ENCODE measurements at regions not wholly inside any gene's neighbourhood (a gene's known extent, or its start where the extent isn't known, plus 50 kb on each side); places are given as distances from the start of the nearest gene placed in this dataset.

DNA sequence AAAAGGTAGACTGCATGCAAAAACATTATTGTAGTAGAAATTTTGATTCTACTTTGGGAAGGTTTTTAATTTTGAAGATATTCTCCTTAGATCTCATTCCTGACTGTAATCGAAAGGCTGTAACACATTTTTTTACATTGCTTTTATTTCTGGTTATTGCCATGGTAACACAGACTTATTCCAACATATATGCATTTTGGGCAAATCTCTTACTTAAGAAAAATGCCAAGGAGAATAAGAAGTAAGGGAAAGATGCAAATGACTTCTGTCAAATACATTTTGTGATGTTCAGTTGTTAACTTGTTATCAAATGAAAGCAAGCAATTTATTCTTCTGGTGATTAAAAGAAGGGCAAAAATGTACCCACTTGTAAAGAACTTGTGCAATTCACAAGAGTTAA is 267.5 kb downstream of the AASDHPPT start:
- no peaks in the 10 kb centered on the region for H3K9me1 ChIP-seq (replicated peaks; ENCODE audit: control insufficient read depth, extremely low read depth, insufficient read depth, low read length)
- no peak overlapping the region for H3K27ac ChIP-seq (ENCODE audit: insufficient read depth, low read depth, low read length)
- DNase-seq (ENCODE audit: low read depth, low spot score) (no peak), FAIRE-seq (no peak)
- intact Hi-C loops (cut with micrococcal nuclease), result no loop called here
- H3K4me3 ChIP-seq (replicated peaks in 1 of 3; ENCODE audit: insufficient read depth in 1 of 3, low read depth in 1 of 3, low read length in 3 of 3), result no peak overlapping the region
- no peaks in the 10 kb centered on the region for H3K27me3 ChIP-seq (ENCODE audit: control insufficient read depth in 2 of 2, insufficient read depth in 2 of 2, low read length in 2 of 2)
- BruUV-seq (replicated peaks), result no TSS peak
- no peak overlapping the region for H3K9ac ChIP-seq (replicated peaks; ENCODE audit: extremely low read depth, insufficient read depth, low read length)
- ChIA-PET CTCF (no interaction called here), POLR2A (no interaction called here)
- no peaks in the 10 kb centered on the region for H3K4me1 ChIP-seq (ENCODE audit: control insufficient read depth, extremely low read depth, insufficient read depth, low read length)
- H3K36me3 ChIP-seq (ENCODE audit: control insufficient read depth in 2 of 2, extremely low read depth in 1 of 2, insufficient read depth in 2 of 2, low read length in 2 of 2), result no peaks in the 10 kb centered on the region
- no peak overlapping the region for H2AFZ ChIP-seq (ENCODE audit: low read depth, low read length)
- H3K79me2 ChIP-seq (ENCODE audit: control insufficient read depth, insufficient read depth, low read length), result no peaks in the 10 kb centered on the region
- TF ChIP-seq FOS (IDR thresholded peaks at IDR 0.05; ENCODE audit: borderline replicate concordance, insufficient read depth, low read length) (no peak), GATA2 (IDR thresholded peaks at IDR 0.05; ENCODE audit: insufficient read depth, insufficient read length, low read depth, low read length) (no peak), JUN (IDR thresholded peaks at IDR 0.05; ENCODE audit: borderline replicate concordance, insufficient read depth, insufficient read length, low read depth) (no peak), EZH2 (IDR thresholded peaks at IDR 0.05; ENCODE audit: borderline replicate concordance, low read depth, low read length, severe bottlenecking) (no peak), POLR2A (IDR thresholded peaks at IDR 0.05; ENCODE audit: low read depth, low read length) (no peak), POLR2AphosphoS5 (IDR thresholded peaks at IDR 0.05; ENCODE audit: insufficient read depth, low read depth, low read length) (no peak)
- TF ChIP-seq, protein P1, sequence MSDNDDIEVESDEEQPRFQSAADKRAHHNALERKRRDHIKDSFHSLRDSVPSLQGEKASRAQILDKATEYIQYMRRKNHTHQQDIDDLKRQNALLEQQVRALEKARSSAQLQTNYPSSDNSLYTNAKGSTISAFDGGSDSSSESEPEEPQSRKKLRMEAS (IDR thresholded peaks at IDR 0.05; ENCODE audit: insufficient read depth, insufficient read length), result no peak
- no peaks in the 10 kb centered on the region for H4K20me1 ChIP-seq (replicated peaks; ENCODE audit: control insufficient read depth, extremely low read depth, insufficient read depth, low read length)
- dilution Hi-C loops (cut with MboI; ENCODE audit: extremely low pct_ligation_motif_present, low sequenced_read_pairs), result no loop called here
- no peak overlapping the region for H3K4me2 ChIP-seq (ENCODE audit: insufficient read depth, low read length)
- H3K9me3 ChIP-seq (replicated peaks; ENCODE audit: control insufficient read depth, insufficient read depth, low read length), result no peaks in the 10 kb centered on the region

DNA sequence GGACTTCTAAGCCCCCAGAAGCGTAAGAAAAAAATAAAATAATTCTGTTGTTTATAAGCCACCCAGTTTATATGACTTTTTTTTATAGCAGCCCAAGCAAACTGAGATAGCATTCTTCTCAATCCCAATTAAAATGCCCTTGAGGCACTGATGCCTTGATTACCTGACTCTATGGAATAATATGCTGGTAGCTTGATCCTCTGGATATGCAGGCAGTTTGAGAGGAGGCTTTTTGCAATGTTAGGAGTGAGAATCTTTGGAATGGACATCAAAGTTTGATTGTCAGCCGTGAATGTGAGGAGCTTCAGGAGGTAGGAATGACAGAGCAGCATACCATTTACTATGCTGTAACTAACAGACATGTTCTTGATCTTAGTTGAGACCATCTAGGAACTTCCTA is 275.6 kb downstream of the AASDHPPT start:
- intact Hi-C loops (cut with micrococcal nuclease), result no loop called here
- H3K27ac ChIP-seq (ENCODE audit: insufficient read depth, low read depth, low read length), result no peak overlapping the region
- H3K9ac ChIP-seq (replicated peaks; ENCODE audit: extremely low read depth, insufficient read depth, low read length), result no peak overlapping the region
- ChIA-PET CTCF (no interaction called here), POLR2A (no interaction called here)
- H3K36me3 ChIP-seq (ENCODE audit: control insufficient read depth in 2 of 2, extremely low read depth in 1 of 2, insufficient read depth in 2 of 2, low read length in 2 of 2), result no peaks in the 10 kb centered on the region
- no peaks in the 10 kb centered on the region for H3K9me3 ChIP-seq (replicated peaks; ENCODE audit: control insufficient read depth, insufficient read depth, low read length)
- no peaks in the 10 kb centered on the region for H3K9me1 ChIP-seq (replicated peaks; ENCODE audit: control insufficient read depth, extremely low read depth, insufficient read depth, low read length)
- FAIRE-seq (no peak), DNase-seq (ENCODE audit: low read depth, low spot score) (no peak)
- H2AFZ ChIP-seq (ENCODE audit: low read depth, low read length), result no peak overlapping the region
- no peaks in the 10 kb centered on the region for H4K20me1 ChIP-seq (replicated peaks; ENCODE audit: control insufficient read depth, extremely low read depth, insufficient read depth, low read length)
- H3K4me2 ChIP-seq (ENCODE audit: insufficient read depth, low read length), result no peak overlapping the region
- no TSS peak for BruUV-seq (replicated peaks)
- no peaks in the 10 kb centered on the region for H3K4me1 ChIP-seq (ENCODE audit: control insufficient read depth, extremely low read depth, insufficient read depth, low read length)
- no peak overlapping the region for H3K4me3 ChIP-seq (replicated peaks in 1 of 3; ENCODE audit: insufficient read depth in 1 of 3, low read depth in 1 of 3, low read length in 3 of 3)
- no peak for TF ChIP-seq POLR2A (IDR thresholded peaks at IDR 0.05; ENCODE audit: low read depth, low read length)
- TF ChIP-seq, protein P1 (IDR thresholded peaks at IDR 0.05; ENCODE audit: insufficient read depth, insufficient read length), result no peak
- TF ChIP-seq GATA2 (IDR thresholded peaks at IDR 0.05; ENCODE audit: insufficient read depth, insufficient read length, low read depth, low read length), result no peak
- TF ChIP-seq FOS (IDR thresholded peaks at IDR 0.05; ENCODE audit: borderline replicate concordance, insufficient read depth, low read length), result no peak
- no peak for TF ChIP-seq EZH2 (IDR thresholded peaks at IDR 0.05; ENCODE audit: borderline replicate concordance, low read depth, low read length, severe bottlenecking)
- TF ChIP-seq JUN (IDR thresholded peaks at IDR 0.05; ENCODE audit: borderline replicate concordance, insufficient read depth, insufficient read length, low read depth), result no peak
- no peak for TF ChIP-seq MYC (IDR thresholded peaks at IDR 0.05; ENCODE audit: low read depth, low read length)
- TF ChIP-seq, protein P2, sequence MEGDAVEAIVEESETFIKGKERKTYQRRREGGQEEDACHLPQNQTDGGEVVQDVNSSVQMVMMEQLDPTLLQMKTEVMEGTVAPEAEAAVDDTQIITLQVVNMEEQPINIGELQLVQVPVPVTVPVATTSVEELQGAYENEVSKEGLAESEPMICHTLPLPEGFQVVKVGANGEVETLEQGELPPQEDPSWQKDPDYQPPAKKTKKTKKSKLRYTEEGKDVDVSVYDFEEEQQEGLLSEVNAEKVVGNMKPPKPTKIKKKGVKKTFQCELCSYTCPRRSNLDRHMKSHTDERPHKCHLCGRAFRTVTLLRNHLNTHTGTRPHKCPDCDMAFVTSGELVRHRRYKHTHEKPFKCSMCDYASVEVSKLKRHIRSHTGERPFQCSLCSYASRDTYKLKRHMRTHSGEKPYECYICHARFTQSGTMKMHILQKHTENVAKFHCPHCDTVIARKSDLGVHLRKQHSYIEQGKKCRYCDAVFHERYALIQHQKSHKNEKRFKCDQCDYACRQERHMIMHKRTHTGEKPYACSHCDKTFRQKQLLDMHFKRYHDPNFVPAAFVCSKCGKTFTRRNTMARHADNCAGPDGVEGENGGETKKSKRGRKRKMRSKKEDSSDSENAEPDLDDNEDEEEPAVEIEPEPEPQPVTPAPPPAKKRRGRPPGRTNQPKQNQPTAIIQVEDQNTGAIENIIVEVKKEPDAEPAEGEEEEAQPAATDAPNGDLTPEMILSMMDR (IDR thresholded peaks at IDR 0.05; ENCODE audit: extremely low read depth in 1 of 2, insufficient read depth in 1 of 2, low read depth in 1 of 2, low read length in 2 of 2), result no peak
- no peak for TF ChIP-seq POLR2AphosphoS5 (IDR thresholded peaks at IDR 0.05; ENCODE audit: insufficient read depth, low read depth, low read length)
- H3K79me2 ChIP-seq (ENCODE audit: control insufficient read depth, insufficient read depth, low read length), result no peaks in the 10 kb centered on the region
- dilution Hi-C loops (cut with MboI; ENCODE audit: extremely low pct_ligation_motif_present, low sequenced_read_pairs), result no loop called here
- no peaks in the 10 kb centered on the region for H3K27me3 ChIP-seq (ENCODE audit: control insufficient read depth in 2 of 2, insufficient read depth in 2 of 2, low read length in 2 of 2)

All from endothelial cell of umbilical vein (primary cell).